GM10248 (cell line): ENCODE measurements at regions not wholly inside any gene's neighbourhood (a gene's known extent, or its start where the extent isn't known, plus 50 kb on each side); places are given as distances from the start of the nearest gene placed in this dataset.

ENCODE experiments used
- CTCF ChIA-PET: fragments of 300-600 bp; sonication (Branson Sonifier 250); formaldehyde crosslinking; extraction: SDS; loops from one replicate; lab custom pipeline; 2021; ENCODE audit warnings: antibody characterized with exemption; lab: Yijun Ruan, JAX
- POLR2A ChIA-PET: fragments of 350-650 bp; sonication (Branson Sonifier 250); formaldehyde crosslinking; extraction: SDS; loops from one replicate; lab custom pipeline; 2020; ENCODE audit warnings: antibody characterized with exemption; lab: Yijun Ruan, JAX
- DNase-seq: peaks from one replicate; pipeline ENCODE4 v3.0.0; 2012; ENCODE audit errors: extremely low spot score
- TF ChIP-seq, protein P1 (sequence below): IDR thresholded peaks from 2 replicates; pipeline ENCODE4 v1.5.1; 2012; ENCODE audit warnings: mild to moderate bottlenecking, low read depth; ENCODE audit errors: extremely low read depth, missing control alignments, control extremely low read depth

DNA sequence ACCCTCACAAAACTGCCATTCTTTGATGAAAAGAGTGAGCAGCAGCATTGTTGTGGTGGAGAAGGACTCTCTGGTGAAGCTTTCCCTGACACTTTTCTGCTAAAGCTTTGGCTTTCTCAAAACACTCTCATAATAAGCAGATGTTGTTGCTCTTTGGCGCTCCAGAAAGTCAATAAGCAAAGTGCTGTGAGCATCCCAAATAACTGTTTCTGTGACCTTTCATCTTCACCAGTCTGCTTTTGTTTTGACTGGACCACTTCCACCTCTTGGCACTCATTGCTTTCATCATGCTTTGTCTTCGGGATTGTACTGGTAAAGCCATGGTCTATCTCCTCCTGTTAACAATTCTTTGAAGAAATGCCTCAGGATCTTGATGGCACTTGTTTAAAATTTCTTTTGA, 424.7 kb upstream of the TMPO start:
- no peak for DNase-seq
- CTCF ChIA-PET: interaction anchor here (0.7 to 1.2 kb wide), 2 partner anchors 17 to 67 kb away, joined by 3 read pairs; no protein-coding TSS in a partner anchor
- POLR2A ChIA-PET: no interaction called here
- TF ChIP-seq, protein P1, sequence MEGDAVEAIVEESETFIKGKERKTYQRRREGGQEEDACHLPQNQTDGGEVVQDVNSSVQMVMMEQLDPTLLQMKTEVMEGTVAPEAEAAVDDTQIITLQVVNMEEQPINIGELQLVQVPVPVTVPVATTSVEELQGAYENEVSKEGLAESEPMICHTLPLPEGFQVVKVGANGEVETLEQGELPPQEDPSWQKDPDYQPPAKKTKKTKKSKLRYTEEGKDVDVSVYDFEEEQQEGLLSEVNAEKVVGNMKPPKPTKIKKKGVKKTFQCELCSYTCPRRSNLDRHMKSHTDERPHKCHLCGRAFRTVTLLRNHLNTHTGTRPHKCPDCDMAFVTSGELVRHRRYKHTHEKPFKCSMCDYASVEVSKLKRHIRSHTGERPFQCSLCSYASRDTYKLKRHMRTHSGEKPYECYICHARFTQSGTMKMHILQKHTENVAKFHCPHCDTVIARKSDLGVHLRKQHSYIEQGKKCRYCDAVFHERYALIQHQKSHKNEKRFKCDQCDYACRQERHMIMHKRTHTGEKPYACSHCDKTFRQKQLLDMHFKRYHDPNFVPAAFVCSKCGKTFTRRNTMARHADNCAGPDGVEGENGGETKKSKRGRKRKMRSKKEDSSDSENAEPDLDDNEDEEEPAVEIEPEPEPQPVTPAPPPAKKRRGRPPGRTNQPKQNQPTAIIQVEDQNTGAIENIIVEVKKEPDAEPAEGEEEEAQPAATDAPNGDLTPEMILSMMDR: no peak

DNA sequence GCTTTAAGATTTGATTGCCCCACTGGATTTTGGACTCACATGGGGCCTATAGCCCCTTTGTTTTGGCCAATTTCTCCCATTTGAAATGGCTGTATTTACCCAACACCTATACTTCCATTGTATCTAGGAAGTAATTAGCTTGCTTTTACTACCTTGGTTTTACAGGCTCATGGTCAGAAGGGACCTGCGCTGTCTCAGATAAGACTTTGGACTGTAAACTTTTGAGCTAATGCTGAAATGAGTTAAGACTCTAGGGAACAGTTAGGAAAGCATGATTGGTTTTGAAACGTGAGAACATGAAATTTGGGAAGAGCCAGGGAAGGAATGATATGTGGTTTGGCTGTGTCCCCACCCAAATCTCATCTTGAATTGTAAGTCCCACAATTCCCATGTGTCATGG, 419.0 kb upstream of the TMPO start:
- TF ChIP-seq, protein P1: no peak
- ChIA-PET CTCF (no interaction called here), POLR2A (no interaction called here)
- DNase-seq: no peak

DNA sequence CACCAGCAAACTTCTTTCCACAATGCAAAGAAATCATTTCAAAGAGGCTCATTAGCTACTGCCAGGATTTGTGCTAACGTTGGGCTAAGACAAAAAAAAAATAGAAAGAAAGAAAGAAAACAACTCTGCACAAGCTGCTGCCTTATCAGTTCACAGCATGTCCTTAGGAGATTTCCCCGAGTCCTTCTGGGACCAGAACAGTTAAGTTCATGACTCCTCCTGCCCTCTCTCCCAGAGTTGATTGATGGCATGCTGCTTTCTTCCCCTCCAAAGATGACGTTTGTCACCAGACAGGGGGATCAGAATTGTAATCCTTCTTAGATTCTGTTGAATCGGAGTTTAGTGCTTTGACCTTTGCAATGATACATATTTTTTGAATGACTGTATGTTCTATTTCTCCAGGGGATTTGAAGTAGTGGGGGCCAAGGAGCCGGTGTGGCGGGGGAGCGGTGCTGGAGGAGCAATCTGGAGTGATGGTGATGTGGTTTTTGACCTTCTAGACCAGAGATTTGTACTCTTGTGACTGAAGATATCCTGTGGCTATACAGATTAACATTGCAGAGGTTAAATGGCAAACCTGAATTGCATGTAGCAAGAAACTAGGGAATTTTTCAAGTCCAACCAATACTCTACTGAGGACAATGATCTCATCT, 409.2 kb upstream of the TMPO start:
- TF ChIP-seq, protein P1: no peak
- no peak for DNase-seq
- ChIA-PET CTCF (no interaction called here), POLR2A (no interaction called here)

DNA sequence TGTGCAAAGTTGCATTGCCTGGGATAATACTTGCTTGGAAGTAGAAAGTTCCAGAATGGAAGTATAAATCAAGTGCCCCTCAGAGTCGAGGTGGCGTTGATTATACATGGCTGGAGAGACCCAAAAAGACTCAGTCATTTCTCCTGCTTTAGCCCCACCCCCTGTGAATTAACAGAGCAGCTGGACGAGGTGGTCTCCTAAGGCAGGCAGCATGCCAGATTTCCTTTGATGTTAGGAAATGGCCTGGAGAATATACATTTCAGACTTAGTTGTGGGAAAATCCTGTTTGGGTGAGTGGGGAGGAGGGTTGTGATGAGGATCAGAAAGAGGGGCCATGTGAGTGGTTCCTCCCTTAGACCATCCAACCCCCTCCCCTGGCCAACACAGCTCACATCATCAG, 406.1 kb upstream of the TMPO start:
- TF ChIP-seq, protein P1: no peak
- ChIA-PET CTCF (no interaction called here), POLR2A (no interaction called here)
- no peak for DNase-seq

DNA sequence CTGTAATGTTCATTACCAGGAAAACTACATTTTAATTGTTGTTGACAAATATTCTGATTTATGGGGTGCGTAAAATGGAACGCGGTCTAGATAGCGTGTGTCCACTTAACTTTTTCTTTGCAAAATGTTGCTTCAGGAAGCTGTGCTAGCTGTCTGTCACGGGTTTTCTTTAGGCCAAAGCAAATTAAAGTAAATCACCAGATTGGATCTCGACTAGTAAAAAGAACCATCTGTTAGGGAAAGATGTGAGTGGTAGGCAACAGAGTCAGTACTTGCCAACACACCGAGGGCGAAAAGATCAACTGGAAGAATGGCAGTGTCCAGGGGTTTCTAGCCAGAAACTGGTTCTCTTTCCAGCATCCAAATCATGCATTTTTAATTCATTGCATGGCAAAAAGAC, 404.9 kb upstream of the TMPO start:
- DNase-seq: no peak
- TF ChIP-seq, protein P1: no peak
- CTCF ChIA-PET: no interaction called here
- POLR2A ChIA-PET: no interaction called here

DNA sequence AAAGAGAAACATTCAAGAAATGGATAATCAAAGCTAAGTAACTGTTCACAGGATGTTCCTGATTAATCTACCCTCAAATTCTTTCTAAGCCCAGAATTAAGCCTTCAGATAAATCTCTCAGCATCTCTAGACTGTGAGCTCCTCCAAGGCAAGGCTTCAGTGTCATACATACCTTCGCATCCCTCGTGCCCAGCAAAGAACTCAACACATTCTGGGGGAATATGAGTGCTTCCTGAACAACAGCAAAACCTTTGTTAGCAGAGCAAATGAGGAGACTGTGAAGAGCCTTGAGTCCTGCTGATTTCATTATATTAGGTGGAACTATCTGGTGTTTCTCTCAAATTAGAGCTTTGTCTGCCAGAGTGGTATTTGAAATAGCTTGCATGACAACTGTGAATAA, 401.8 kb upstream of the TMPO start:
- ChIA-PET POLR2A (no interaction called here), CTCF (interaction anchor here (1.8 kb wide), 1 partner anchor 14 kb away, joined by 4 read pairs; no protein-coding TSS in a partner anchor)
- TF ChIP-seq, protein P1: no peak
- no peak for DNase-seq
